Psoas muscle (tissue), 7 donors: ENCODE measurements at regions not wholly inside any gene's neighbourhood (a gene's known extent, or its start where the extent isn't known, plus 50 kb on each side); places are given as distances from the start of the nearest gene placed in this dataset.

Experiments used
- ATAC-seq, 4 donors: fragments of 200-7000 bp; cut with Tn5 transposase; one replicate each; pipeline ENCODE4 v1.9.1; 2020; ENCODE audit warnings: moderate library complexity in 3 of 4, mild to moderate bottlenecking in 2 of 4
- DNase-seq, 2 donors: peaks; one replicate each; pipeline ENCODE4 v3.0.0-alpha.2; 2020
- H3K27ac ChIP-seq: fragments of 200-600 bp; one replicate; pipeline ENCODE4 v1.8.0; 2022
- H3K27me3 ChIP-seq, 3 donors: fragments of 200-600 bp in 1 of 3; one replicate each; pipeline versions ENCODE4 v1.6.1 to v1.8.0; 2013 to 2022; ENCODE audit warnings: low read length in 2 of 3, mild to moderate bottlenecking in 2 of 3, moderate library complexity in 1 of 3; ENCODE audit not compliant: insufficient read depth in 3 of 3
- H3K36me3 ChIP-seq, 2 donors: fragments of 200-600 bp in 1 of 2; one replicate each; pipeline versions ENCODE4 v1.6.1 to v1.8.0; 2013 to 2022; ENCODE audit warnings: low read depth in 1 of 2, mild to moderate bottlenecking in 1 of 2, moderate library complexity in 1 of 2; ENCODE audit not compliant: insufficient read depth in 1 of 2
- H3K4me1 ChIP-seq: fragments of 200-600 bp; one replicate; pipeline ENCODE4 v1.8.0; 2022
- H3K4me3 ChIP-seq: fragments of 200-600 bp; one replicate; pipeline ENCODE4 v1.8.0; 2022; ENCODE audit warnings: mild to moderate bottlenecking
- H3K9me3 ChIP-seq: fragments of 200-600 bp; one replicate; pipeline ENCODE4 v1.8.0; 2022
- WGBS, 3 donors: extraction: QIAGEN DNeasy Blood & Tissue Kit; methylation state at CpG; one replicate each; pipeline versions ENCODE4 v1.1.6 to v1.1.7; 2013; 5-methylcytosine and 5-hydroxymethylcytosine counted together
- intact Hi-C, 2 donors: fragments of 100-400 bp; cut with DNase I; formaldehyde crosslinking; loops; one replicate each; pipeline versions ENCODE4 v1.11.0 to v1.14.2; 2022
- TF ChIP-seq, protein P1 (sequence below): fragments of 200-600 bp; IDR thresholded peaks from one replicate; pipeline ENCODE4 v1.8.0; 2022; ENCODE audit warnings: antibody characterized with exemption
- donor health status: healthy with polysubstance abuse.
- donor health status: DM: no; HTN: no; CAD: no; lungs with moderate emphysema.
- donor health status: Bipolar disorder and iron deficiency.
- donor health status: healthy.
- donor health status: DM: yes; HTN: yes; CAD: no.
- donor health status: DM: no; HTN: no; CAD: no.
- donor health status: DM: yes; HTN: yes; CAD: no.

DNA sequence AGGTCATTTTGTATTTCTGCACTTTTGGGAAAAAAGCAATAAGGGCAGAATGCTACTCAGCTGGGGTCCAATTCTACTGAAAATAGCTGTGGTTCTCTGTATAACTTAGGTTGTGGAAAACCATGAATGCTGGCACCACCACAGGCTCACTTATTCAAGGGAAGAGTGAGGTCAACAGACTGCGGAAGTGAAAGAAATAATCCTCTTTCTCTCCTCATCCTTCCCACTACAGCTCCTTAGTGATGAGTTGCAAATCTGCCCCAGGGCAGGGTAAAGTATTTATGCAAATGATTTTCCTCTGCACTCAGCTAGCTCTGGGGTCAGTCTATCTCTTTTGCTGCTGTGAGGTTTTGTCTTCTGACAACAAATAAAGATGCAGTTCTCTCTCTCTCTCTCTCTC is 74.1 kb upstream of the PTPRZ1 start:
- ATAC-seq (no peak), DNase-seq (no peak)
- WGBS, 3 donors, result 31 to 50% (median 43%) methylated on average over 1 of the region's 1 CpG
- H3K36me3 ChIP-seq, result no peaks in the 10 kb centered on the region
- intact Hi-C loops, result no loop called here
- no peaks in the 10 kb centered on the region for H3K27me3 ChIP-seq
- H3K4me3 ChIP-seq, result no peak overlapping the region
- TF ChIP-seq, protein P1, sequence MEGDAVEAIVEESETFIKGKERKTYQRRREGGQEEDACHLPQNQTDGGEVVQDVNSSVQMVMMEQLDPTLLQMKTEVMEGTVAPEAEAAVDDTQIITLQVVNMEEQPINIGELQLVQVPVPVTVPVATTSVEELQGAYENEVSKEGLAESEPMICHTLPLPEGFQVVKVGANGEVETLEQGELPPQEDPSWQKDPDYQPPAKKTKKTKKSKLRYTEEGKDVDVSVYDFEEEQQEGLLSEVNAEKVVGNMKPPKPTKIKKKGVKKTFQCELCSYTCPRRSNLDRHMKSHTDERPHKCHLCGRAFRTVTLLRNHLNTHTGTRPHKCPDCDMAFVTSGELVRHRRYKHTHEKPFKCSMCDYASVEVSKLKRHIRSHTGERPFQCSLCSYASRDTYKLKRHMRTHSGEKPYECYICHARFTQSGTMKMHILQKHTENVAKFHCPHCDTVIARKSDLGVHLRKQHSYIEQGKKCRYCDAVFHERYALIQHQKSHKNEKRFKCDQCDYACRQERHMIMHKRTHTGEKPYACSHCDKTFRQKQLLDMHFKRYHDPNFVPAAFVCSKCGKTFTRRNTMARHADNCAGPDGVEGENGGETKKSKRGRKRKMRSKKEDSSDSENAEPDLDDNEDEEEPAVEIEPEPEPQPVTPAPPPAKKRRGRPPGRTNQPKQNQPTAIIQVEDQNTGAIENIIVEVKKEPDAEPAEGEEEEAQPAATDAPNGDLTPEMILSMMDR, result no peak
- H3K27ac ChIP-seq, result no peak overlapping the region
- no peaks in the 10 kb centered on the region for H3K9me3 ChIP-seq
- no peaks in the 10 kb centered on the region for H3K4me1 ChIP-seq

DNA sequence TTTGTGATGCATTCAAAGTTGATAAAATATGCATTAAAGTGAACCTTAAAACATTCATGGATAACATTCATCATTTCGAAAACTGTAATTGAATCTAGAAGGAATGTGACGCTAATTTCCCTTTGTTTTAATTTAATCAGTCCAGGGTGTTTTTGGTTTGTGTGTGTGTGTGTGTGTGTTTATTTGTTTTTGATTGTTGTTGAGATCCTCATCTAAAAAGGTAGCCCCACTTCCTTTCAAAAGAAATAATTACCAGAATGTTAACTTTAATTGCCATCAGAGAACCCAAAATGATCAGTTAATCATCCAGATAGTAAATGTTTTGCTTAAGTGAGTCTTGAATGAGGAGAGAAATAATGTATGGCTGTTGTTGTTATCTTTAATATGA is 74.5 kb upstream of the PTPRZ1 start:
- no peak for DNase-seq
- H3K4me1 ChIP-seq, result no peaks in the 10 kb centered on the region
- no peaks in the 10 kb centered on the region for H3K36me3 ChIP-seq
- intact Hi-C loops, result no loop called here
- TF ChIP-seq, protein P1, result no peak
- WGBS, 3 donors, result 61 to 74% (median 68%) methylated on average over 2 of the region's 2 CpGs
- ATAC-seq, result no peak
- H3K27ac ChIP-seq, result no peak overlapping the region
- H3K27me3 ChIP-seq, result no peaks in the 10 kb centered on the region
- no peaks in the 10 kb centered on the region for H3K9me3 ChIP-seq
- H3K4me3 ChIP-seq, result no peak overlapping the region

DNA sequence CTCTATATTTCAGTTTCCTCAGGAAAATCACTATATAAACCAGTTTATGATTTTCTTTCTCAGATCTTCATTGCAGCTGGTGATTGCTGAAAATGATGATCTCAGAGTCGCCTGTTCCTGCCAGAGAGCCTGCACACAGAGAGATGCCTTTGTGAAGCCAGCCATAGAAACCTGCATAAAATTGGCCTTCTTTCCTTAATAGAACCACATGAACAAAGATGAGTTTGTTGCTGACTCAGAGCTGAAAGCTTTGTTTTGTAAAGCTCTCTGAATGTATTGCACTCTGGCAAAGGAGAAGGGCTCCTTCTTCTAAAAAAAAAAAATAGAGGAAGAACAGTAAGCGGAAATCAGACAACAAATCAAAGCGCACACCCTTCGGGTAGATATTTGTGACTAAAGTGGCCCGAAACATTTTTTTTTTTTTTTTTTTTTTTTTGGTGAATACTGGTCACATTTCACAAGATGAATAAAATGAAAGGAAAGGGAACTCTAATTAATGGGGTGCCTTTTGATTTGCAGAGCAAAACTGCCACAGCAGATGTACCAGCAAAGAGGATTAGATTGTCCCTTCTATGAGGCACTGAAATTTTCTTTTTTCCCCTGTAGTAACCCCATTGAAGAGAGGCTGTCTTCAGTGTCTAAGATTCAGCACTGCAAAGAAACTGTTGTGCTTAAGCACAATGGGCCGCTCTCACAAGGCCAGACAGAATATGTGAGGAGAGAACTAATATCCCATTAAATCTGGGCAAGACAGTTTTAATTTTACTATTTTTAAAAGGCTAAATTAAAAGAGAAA is 75.1 kb upstream of the PTPRZ1 start:
- no peaks in the 10 kb centered on the region for H3K9me3 ChIP-seq
- 32 to 57% (median 33%) methylated on average over 6 of the region's 6 CpGs for WGBS, 3 donors
- no peak overlapping the region for H3K4me3 ChIP-seq
- H3K27ac ChIP-seq, result no peak overlapping the region
- H3K36me3 ChIP-seq, result no peaks in the 10 kb centered on the region
- H3K27me3 ChIP-seq, result no peaks in the 10 kb centered on the region
- intact Hi-C loops, result no loop called here
- TF ChIP-seq, protein P1, result no peak
- no peaks in the 10 kb centered on the region for H3K4me1 ChIP-seq
- ATAC-seq, result no peak
- DNase-seq, result no peak

DNA sequence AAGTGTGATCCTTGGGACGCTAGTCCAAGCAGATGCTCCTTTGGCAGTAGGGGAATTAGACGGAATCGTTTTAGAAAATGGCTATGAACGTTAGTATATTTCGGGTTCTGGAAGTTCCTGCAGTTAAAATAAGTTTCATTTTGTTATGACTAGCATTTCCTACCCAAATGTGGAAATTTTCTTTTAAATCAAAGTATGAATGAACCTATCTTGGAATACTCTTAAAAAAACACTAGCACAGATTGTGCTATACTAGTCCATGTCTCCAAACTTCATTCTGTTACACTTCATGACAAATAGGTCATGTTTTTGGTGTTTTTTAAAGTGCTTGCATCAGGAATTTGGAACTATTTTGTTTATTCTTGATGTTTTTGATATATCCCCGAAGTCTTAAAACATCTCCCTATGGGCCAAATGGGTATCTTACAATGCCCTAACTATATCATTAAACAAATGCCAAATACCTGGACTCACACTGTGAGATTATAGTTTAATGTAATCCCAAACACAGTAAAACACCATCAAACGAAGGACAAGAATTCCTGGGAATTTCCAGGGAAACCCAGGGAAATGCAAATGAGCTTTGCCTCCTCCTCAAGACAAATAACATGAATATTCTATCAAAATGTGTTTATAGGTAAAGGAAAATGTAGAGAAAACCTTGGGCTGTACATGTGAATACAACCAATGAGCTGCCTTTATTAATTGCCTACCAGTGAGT is 75.9 kb upstream of the PTPRZ1 start:
- WGBS, 3 donors, result 53 to 67% (median 56%) methylated on average over 7 of the region's 7 CpGs
- Histone ChIP-seq H3K36me3 (no peaks in the 10 kb centered on the region), H3K4me1 (no peaks in the 10 kb centered on the region), H3K9me3 (no peaks in the 10 kb centered on the region), H3K27me3 (no peaks in the 10 kb centered on the region), H3K4me3 (no peak overlapping the region), H3K27ac (no peak overlapping the region)
- TF ChIP-seq, protein P1, result no peak
- intact Hi-C loops, result no loop called here
- DNase-seq (no peak), ATAC-seq (no peak)
